GM12891 (cell line): ENCODE measurements at regions not wholly inside any gene's neighbourhood (a gene's known extent, or its start where the extent isn't known, plus 50 kb on each side); places are given as distances from the start of the nearest gene placed in this dataset.
"Not testable (repeated sequence)": the region's sequence is repeated elsewhere in the genome, so short reads cannot be mapped to it uniquely, and the experiment has no call there.

ENCODE experiments used
- DNase-seq: peaks from one replicate; pipeline ENCODE4 v3.0.0; 2011; ENCODE audit warnings: low spot score; ENCODE audit not compliant: insufficient read length
- FAIRE-seq: peaks from 2 replicates; lab custom pipeline; 2011; peaks lifted over from hg19 to GRCh38; lab: Jason Lieb, UNC
- PAX5 ChIP-seq: IDR thresholded peaks from 2 replicates; pipeline ENCODE4 v1.6.1; 2011; ENCODE audit warnings: low read length, moderate library complexity, mild to moderate bottlenecking; ENCODE audit not compliant: insufficient read depth, severe bottlenecking
- POLR2A ChIP-seq: IDR thresholded peaks from 2 replicates; pipeline ENCODE4 v1.6.1; 2011; ENCODE audit warnings: low read depth, low read length, control low read depth
- POLR2AphosphoS5 ChIP-seq: IDR thresholded peaks from 2 replicates; pipeline ENCODE4 v1.6.1; 2011; ENCODE audit warnings: low read depth, low read length, control low read depth
- POU2F2 ChIP-seq: IDR thresholded peaks from 2 replicates; pipeline ENCODE4 v1.6.1; 2011; ENCODE audit warnings: low read depth, mild to moderate bottlenecking, control low read depth, low read length, moderate library complexity
- SPI1 ChIP-seq: IDR thresholded peaks from 2 replicates; pipeline ENCODE4 v1.6.1; 2011; ENCODE audit warnings: low read depth, low read length, control low read depth
- TAF1 ChIP-seq: IDR thresholded peaks from 2 replicates; pipeline ENCODE4 v1.6.1; 2011; ENCODE audit warnings: low read depth, low read length, control low read depth

GRCh38 chr16:58792188-58792587 is 58.1 kb upstream of the GOT2 start:
- FAIRE-seq (no peak), DNase-seq (no peak)

GRCh38 chr16:58790816-58791557 is 56.9 kb upstream of the GOT2 start:
- not testable (repeated sequence) for DNase-seq, FAIRE-seq

More at GRCh38 chr16:58792188-58792587, 58.1 kb upstream of the GOT2 start:
- no peak for TF ChIP-seq TAF1
- no peak for TF ChIP-seq SPI1
- no peak for TF ChIP-seq POLR2AphosphoS5
- no peak for TF ChIP-seq POLR2A
- no peak for TF ChIP-seq POU2F2
- TF ChIP-seq PAX5 = no peak

GRCh38 chr16:58789351-58789750 is 55.2 kb upstream of the GOT2 start:
- no peak for FAIRE-seq
- TF ChIP-seq POU2F2 (no peak), POLR2A (no peak), SPI1 (no peak), TAF1 (no peak), POLR2AphosphoS5 (no peak), PAX5 (no peak)
- no peak for DNase-seq
